ENCODE measurements at regions not wholly inside any gene's neighbourhood (a gene's known extent, or its start where the extent isn't known, plus 50 kb on each side); places are given as distances from the start of the nearest gene placed in this dataset.

DNA sequence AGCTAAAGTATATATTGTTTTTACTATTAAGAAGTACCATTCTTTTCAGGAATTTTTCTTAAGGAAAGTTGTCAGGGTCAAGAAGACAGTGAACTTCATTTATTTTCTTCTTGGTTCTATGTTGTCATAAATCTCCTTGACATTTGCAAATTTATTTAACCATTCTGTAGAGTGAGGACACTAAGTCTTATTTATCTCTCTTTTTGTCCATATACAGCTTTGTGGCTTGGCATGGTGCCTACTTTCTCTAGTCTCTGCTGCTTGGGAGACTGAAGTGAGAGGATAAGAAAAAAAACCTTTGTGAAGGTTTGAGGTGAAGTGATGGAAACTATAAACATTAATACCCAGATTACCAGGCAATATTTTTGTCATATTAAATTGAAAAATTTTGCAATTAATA, 1389.4 kb downstream of the SUCLG1 start:
- DNase-seq (ENCODE audit: low spot score) = no peak
- H3K27me3 ChIP-seq (replicated peaks; ENCODE audit: insufficient read depth, low read depth, low read length, poor library complexity) = no peaks in the 10 kb centered on the region
- intact Hi-C loops (cut with micrococcal nuclease; ENCODE audit: unreplicated experiment) = no loop called here
- H3K4me3 ChIP-seq (ENCODE audit: low read depth, low read length, poor library complexity, severe bottlenecking) = no peak overlapping the region
- H3K4me1 ChIP-seq (ENCODE audit: insufficient read depth, low read length, poor library complexity, severe bottlenecking) = no peaks in the 10 kb centered on the region
- POLR2A ChIA-PET (ENCODE audit: low non-redundant PET) = no interaction called here
- no peaks in the 10 kb centered on the region for H3K36me3 ChIP-seq (ENCODE audit: insufficient read depth, low read length, poor library complexity, severe bottlenecking)
- no peak overlapping the region for H3K27ac ChIP-seq (ENCODE audit: low read depth, low read length, poor library complexity, severe bottlenecking)
- no peak for TF ChIP-seq EZH2 (IDR thresholded peaks at IDR 0.05; ENCODE audit: borderline replicate concordance, low read depth, low read length, poor library complexity, severe bottlenecking)
- no peak for TF ChIP-seq CTCF (conservative IDR thresholded peaks at IDR 0.05; ENCODE audit: low read depth, low read length)
- no TSS peak for BruUV-seq (replicated peaks)
- peaks cover 6% of the 10 kb centered on the region for H3K9me3 ChIP-seq (ENCODE audit: low read depth, low read length, poor library complexity, severe bottlenecking)
- CTCF ChIA-PET = no interaction called here

DNA sequence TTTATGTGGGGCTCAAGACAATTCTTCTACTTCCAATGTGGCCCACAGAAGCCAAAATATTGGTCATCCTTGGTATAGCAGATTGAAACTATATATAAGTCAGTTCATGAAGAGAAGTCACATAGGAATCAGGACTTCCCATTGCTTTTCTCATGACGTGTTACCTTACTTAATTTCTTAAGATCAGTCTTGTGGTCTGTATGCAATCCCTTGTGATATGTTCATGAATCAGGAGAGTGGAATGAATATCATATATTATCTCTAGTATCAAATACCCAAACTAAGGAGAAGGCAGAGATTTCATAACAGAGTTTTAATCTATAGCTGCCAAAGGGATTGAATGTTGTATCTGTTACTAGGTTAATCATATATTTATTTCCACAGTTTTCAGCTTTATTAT, 1390.4 kb downstream of the SUCLG1 start:
- TF ChIP-seq CTCF (conservative IDR thresholded peaks at IDR 0.05; ENCODE audit: low read depth, low read length) = no peak
- no peak for TF ChIP-seq EZH2 (IDR thresholded peaks at IDR 0.05; ENCODE audit: borderline replicate concordance, low read depth, low read length, poor library complexity, severe bottlenecking)
- Histone ChIP-seq H3K4me1 (ENCODE audit: insufficient read depth, low read length, poor library complexity, severe bottlenecking) (no peaks in the 10 kb centered on the region), H3K9me3 (ENCODE audit: low read depth, low read length, poor library complexity, severe bottlenecking) (peaks cover 11% of the 10 kb centered on the region), H3K27me3 (replicated peaks; ENCODE audit: insufficient read depth, low read depth, low read length, poor library complexity) (no peaks in the 10 kb centered on the region), H3K4me3 (ENCODE audit: low read depth, low read length, poor library complexity, severe bottlenecking) (no peak overlapping the region), H3K36me3 (ENCODE audit: insufficient read depth, low read length, poor library complexity, severe bottlenecking) (no peaks in the 10 kb centered on the region), H3K27ac (ENCODE audit: low read depth, low read length, poor library complexity, severe bottlenecking) (no peak overlapping the region)
- CTCF ChIA-PET = no interaction called here
- DNase-seq (ENCODE audit: low spot score) = no peak
- POLR2A ChIA-PET (ENCODE audit: low non-redundant PET) = no interaction called here
- no TSS peak for BruUV-seq (replicated peaks)
- intact Hi-C loops (cut with micrococcal nuclease; ENCODE audit: unreplicated experiment) = no loop called here

DNA sequence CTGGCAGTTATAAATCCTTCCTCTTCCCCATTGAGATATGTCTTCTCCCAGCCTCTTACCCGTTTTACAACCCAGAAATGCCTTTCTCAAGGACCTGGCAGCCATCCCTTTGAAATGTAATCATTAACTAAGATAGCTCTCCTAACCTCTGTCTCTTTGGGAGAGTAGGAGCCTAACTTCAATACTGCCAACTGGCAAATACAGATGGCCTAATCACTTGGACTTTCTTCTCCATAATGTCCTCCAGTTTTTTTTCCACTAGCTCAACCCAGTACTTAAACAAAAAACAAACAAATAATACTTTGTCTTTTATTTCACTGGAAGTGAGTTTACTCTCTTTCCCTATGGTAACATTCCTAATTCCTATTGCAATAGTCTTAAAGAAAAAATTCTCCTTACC, 1391.1 kb downstream of the SUCLG1 start:
- BruUV-seq (replicated peaks) = no TSS peak
- no peak for TF ChIP-seq CTCF (conservative IDR thresholded peaks at IDR 0.05; ENCODE audit: low read depth, low read length)
- TF ChIP-seq EZH2 (IDR thresholded peaks at IDR 0.05; ENCODE audit: borderline replicate concordance, low read depth, low read length, poor library complexity, severe bottlenecking) = no peak

More for the DNA sequence above, 1391.1 kb downstream of the SUCLG1 start:
- intact Hi-C loops (cut with micrococcal nuclease; ENCODE audit: unreplicated experiment) = no loop called here
- H3K4me1 ChIP-seq (ENCODE audit: insufficient read depth, low read length, poor library complexity, severe bottlenecking) = no peaks in the 10 kb centered on the region
- no peak overlapping the region for H3K27ac ChIP-seq (ENCODE audit: low read depth, low read length, poor library complexity, severe bottlenecking)
- no peak for DNase-seq (ENCODE audit: low spot score)
- no peaks in the 10 kb centered on the region for H3K27me3 ChIP-seq (replicated peaks; ENCODE audit: insufficient read depth, low read depth, low read length, poor library complexity)
- H3K9me3 ChIP-seq (ENCODE audit: low read depth, low read length, poor library complexity, severe bottlenecking) = peaks cover 17% of the 10 kb centered on the region
- POLR2A ChIA-PET (ENCODE audit: low non-redundant PET) = no interaction called here
- H3K4me3 ChIP-seq (ENCODE audit: low read depth, low read length, poor library complexity, severe bottlenecking) = no peak overlapping the region
- CTCF ChIA-PET = no interaction called here
- H3K36me3 ChIP-seq (ENCODE audit: insufficient read depth, low read length, poor library complexity, severe bottlenecking) = no peaks in the 10 kb centered on the region

All from A673 (cell line).